Trophoblast cell (in vitro differentiated cells and primary cell): ENCODE measurements at regions not wholly inside any gene's neighbourhood (a gene's known extent, or its start where the extent isn't known, plus 50 kb on each side); places are given as distances from the start of the nearest gene placed in this dataset.

ENCODE experiments used
- DNase-seq, 2 donors: peaks; one replicate each; pipeline ENCODE4 v3.0.0-alpha.2; 2016
- H2AFZ ChIP-seq: 2 replicates; pipeline ENCODE4 v1.6.1; 2013; ENCODE audit warnings: low read length, moderate library complexity, mild to moderate bottlenecking; ENCODE audit not compliant: insufficient read depth, poor library complexity
- H2AK5ac ChIP-seq: 2 replicates; pipeline ENCODE4 v1.6.1; 2013; ENCODE audit warnings: mild to moderate bottlenecking, low read length
- H2BK120ac ChIP-seq: 2 replicates; pipeline ENCODE4 v1.6.1; 2013; ENCODE audit warnings: low read length, mild to moderate bottlenecking, moderate library complexity; ENCODE audit not compliant: insufficient read depth, poor library complexity
- H2BK12ac ChIP-seq: 2 replicates; pipeline ENCODE4 v1.6.1; 2013; ENCODE audit warnings: mild to moderate bottlenecking, low read length, moderate library complexity
- H2BK5ac ChIP-seq: 2 replicates; pipeline ENCODE4 v1.6.1; 2013; ENCODE audit warnings: low read length, low read depth, moderate library complexity, mild to moderate bottlenecking; ENCODE audit not compliant: poor library complexity
- H3K14ac ChIP-seq: 2 replicates; pipeline ENCODE4 v1.6.1; 2013; ENCODE audit warnings: mild to moderate bottlenecking, low read length
- H3K18ac ChIP-seq: 2 replicates; pipeline ENCODE4 v1.6.1; 2013; ENCODE audit warnings: mild to moderate bottlenecking, low read length
- H3K23ac ChIP-seq: 2 replicates; pipeline ENCODE4 v1.6.1; 2013; ENCODE audit warnings: low read length
- H3K27ac ChIP-seq: 2 replicates; pipeline ENCODE4 v1.5.1; 2013; ENCODE audit warnings: low read depth, mild to moderate bottlenecking, inconsistent platforms, low read length, moderate library complexity
- H3K27me3 ChIP-seq: 2 replicates; pipeline ENCODE4 v1.6.1; 2013; ENCODE audit warnings: inconsistent platforms, mild to moderate bottlenecking, low read length, moderate library complexity; ENCODE audit not compliant: insufficient read depth
- H3K36me3 ChIP-seq, 2 experiments: 1 replicate in 1 of 2; 2 replicates in 1 of 2; pipeline ENCODE4 v1.6.1; 2013; ENCODE audit warnings: low read length in 2 of 2, mild to moderate bottlenecking in 2 of 2, moderate library complexity in 1 of 2; ENCODE audit not compliant: insufficient read depth in 2 of 2, control insufficient read depth in 1 of 2
- H3K4ac ChIP-seq: 2 replicates; pipeline ENCODE4 v1.6.1; 2013; ENCODE audit warnings: low read depth, mild to moderate bottlenecking, low read length, moderate library complexity
- H3K4me1 ChIP-seq, 2 experiments: 1 replicate in 1 of 2; 2 replicates in 1 of 2; pipeline ENCODE4 v1.6.1; 2013; ENCODE audit warnings: low read length in 2 of 2, mild to moderate bottlenecking in 2 of 2, moderate library complexity in 1 of 2; ENCODE audit not compliant: insufficient read depth in 2 of 2, control insufficient read depth in 1 of 2
- H3K4me2 ChIP-seq: 2 replicates; pipeline ENCODE4 v1.6.1; 2013; ENCODE audit warnings: inconsistent platforms, mild to moderate bottlenecking, low read length, moderate library complexity
- H3K4me3 ChIP-seq: 2 replicates; pipeline ENCODE4 v1.5.1; 2013; ENCODE audit warnings: mild to moderate bottlenecking, low read depth, low read length, inconsistent platforms
- H3K79me1 ChIP-seq: one replicate; pipeline ENCODE4 v1.6.1; 2013; ENCODE audit warnings: low read length
- H3K79me2 ChIP-seq: 2 replicates; pipeline ENCODE4 v1.6.1; 2013; ENCODE audit warnings: low read length, mild to moderate bottlenecking; ENCODE audit not compliant: control insufficient read depth, insufficient read depth, poor library complexity
- H3K9ac ChIP-seq: 2 replicates; pipeline ENCODE4 v1.6.1; 2013; ENCODE audit warnings: mild to moderate bottlenecking, low read length
- H3K9me3 ChIP-seq: 2 replicates; pipeline ENCODE4 v1.6.1; 2013; ENCODE audit warnings: low read depth, mild to moderate bottlenecking, control low read depth, inconsistent platforms, low read length; ENCODE audit not compliant: insufficient read depth
- H4K12ac ChIP-seq: 2 replicates; pipeline ENCODE4 v1.6.1; 2013; ENCODE audit warnings: low read depth, mild to moderate bottlenecking, low read length, moderate library complexity
- H4K8ac ChIP-seq: 2 replicates; pipeline ENCODE4 v1.6.1; 2013; ENCODE audit warnings: low read depth, mild to moderate bottlenecking, low read length, moderate library complexity
- H4K91ac ChIP-seq: one replicate; pipeline ENCODE4 v1.6.1; 2013; ENCODE audit warnings: low read depth, mild to moderate bottlenecking, low read length, moderate library complexity
- WGBS: extraction: QIAGEN DNeasy Blood & Tissue Kit; methylation state at CpG from one replicate; pipeline ENCODE4 v1.1.7; 2013; ENCODE audit warnings: missing lambda C conversion rate; ENCODE audit not compliant: insufficient read length, insufficient coverage; ENCODE audit errors: extremely low coverage; 5-methylcytosine and 5-hydroxymethylcytosine counted together

DNA sequence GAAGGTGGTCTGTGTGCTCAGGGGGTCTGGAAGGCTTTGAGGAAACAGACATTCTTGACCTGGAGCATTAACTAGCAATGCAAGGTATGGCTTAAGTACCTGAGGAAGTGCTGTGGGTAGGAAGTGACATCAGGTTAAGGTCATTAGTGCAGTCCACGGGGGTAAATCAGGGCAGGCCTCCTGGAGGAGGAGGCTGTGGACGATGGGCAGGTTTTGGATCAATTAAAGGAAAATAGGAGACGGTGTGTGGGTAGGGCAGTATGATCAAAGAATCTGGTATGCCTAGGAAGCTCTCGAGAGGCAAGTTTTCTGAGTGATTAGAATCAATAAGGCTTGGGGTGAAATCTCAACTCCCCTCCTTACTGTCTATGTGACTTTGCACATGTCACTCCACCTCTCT, 295.3 kb downstream of the AACS start:
- WGBS = no CpG with 5 or more reads among the region's 4 CpGs

GRCh38 chr12:125371033-125371432, 305.8 kb downstream of the AACS start:
- Histone ChIP-seq H3K9me3 (no peaks in the 10 kb centered on the region), H3K79me2 (no peaks in the 10 kb centered on the region), H3K18ac (no peak overlapping the region), H3K4ac (no peak overlapping the region), H3K4me3 (no peak overlapping the region), H3K27ac (no peak overlapping the region), H2BK120ac (no peak overlapping the region), H3K27me3 (no peaks in the 10 kb centered on the region), H3K4me2 (no peak overlapping the region), H2AK5ac (no peak overlapping the region), H3K14ac (no peak overlapping the region), H4K12ac (no peak overlapping the region), H3K23ac (no peak overlapping the region), H3K9ac (no peak overlapping the region), H2BK12ac (no peak overlapping the region), H2AFZ (no peak overlapping the region), H3K36me3 (no peaks in the 10 kb centered on the region), H4K91ac (no peak overlapping the region), H4K8ac (no peak overlapping the region), H2BK5ac (no peak overlapping the region), H3K4me1 (no peaks in the 10 kb centered on the region), H3K79me1 (no peaks in the 10 kb centered on the region)
- DNase-seq = no peak
- whole genome bisulfite sequencing = no CpG with 5 or more reads among the region's 4 CpGs

More for the DNA sequence above, 295.3 kb downstream of the AACS start:
- H4K91ac ChIP-seq = no peak overlapping the region
- no peak overlapping the region for H3K4ac ChIP-seq
- H3K9me3 ChIP-seq = peaks cover 4% of the 10 kb centered on the region
- H3K9ac ChIP-seq = no peak overlapping the region
- no peak overlapping the region for H2AK5ac ChIP-seq
- no peak overlapping the region for H2AFZ ChIP-seq
- no peak overlapping the region for H3K4me2 ChIP-seq
- no peak overlapping the region for H3K23ac ChIP-seq
- no peaks in the 10 kb centered on the region for H3K79me1 ChIP-seq
- no peak overlapping the region for H2BK120ac ChIP-seq
- H3K4me1 ChIP-seq = peaks cover 0 to 3% of the 10 kb centered on the region in 2 experiments
- H4K8ac ChIP-seq = no peak overlapping the region
- H3K14ac ChIP-seq = no peak overlapping the region
- H2BK5ac ChIP-seq = no peak overlapping the region
- no peak overlapping the region for H4K12ac ChIP-seq
- H3K18ac ChIP-seq = no peak overlapping the region
- H3K79me2 ChIP-seq = no peaks in the 10 kb centered on the region
- DNase-seq = no peak
- no peaks in the 10 kb centered on the region for H3K36me3 ChIP-seq
- H3K27me3 ChIP-seq = no peaks in the 10 kb centered on the region
- no peak overlapping the region for H3K27ac ChIP-seq
- H2BK12ac ChIP-seq = no peak overlapping the region
- no peak overlapping the region for H3K4me3 ChIP-seq

GRCh38 chr12:125372085-125372484, 306.9 kb downstream of the AACS start:
- Histone ChIP-seq H2BK120ac (no peak overlapping the region), H2BK5ac (no peak overlapping the region), H3K9ac (no peak overlapping the region), H3K9me3 (no peaks in the 10 kb centered on the region), H3K4me1 (no peaks in the 10 kb centered on the region), H3K27ac (no peak overlapping the region), H2AFZ (no peak overlapping the region), H3K79me2 (no peaks in the 10 kb centered on the region), H3K27me3 (no peaks in the 10 kb centered on the region), H3K36me3 (no peaks in the 10 kb centered on the region), H3K18ac (no peak overlapping the region), H3K4me3 (no peak overlapping the region), H2AK5ac (no peak overlapping the region), H4K91ac (no peak overlapping the region), H3K23ac (no peak overlapping the region), H4K12ac (no peak overlapping the region), H2BK12ac (no peak overlapping the region), H3K4me2 (no peak overlapping the region), H3K79me1 (no peaks in the 10 kb centered on the region), H3K14ac (no peak overlapping the region), H3K4ac (no peak overlapping the region), H4K8ac (no peak overlapping the region)
- no CpG with 5 or more reads among the region's 4 CpGs for WGBS
- DNase-seq = no peak

DNA sequence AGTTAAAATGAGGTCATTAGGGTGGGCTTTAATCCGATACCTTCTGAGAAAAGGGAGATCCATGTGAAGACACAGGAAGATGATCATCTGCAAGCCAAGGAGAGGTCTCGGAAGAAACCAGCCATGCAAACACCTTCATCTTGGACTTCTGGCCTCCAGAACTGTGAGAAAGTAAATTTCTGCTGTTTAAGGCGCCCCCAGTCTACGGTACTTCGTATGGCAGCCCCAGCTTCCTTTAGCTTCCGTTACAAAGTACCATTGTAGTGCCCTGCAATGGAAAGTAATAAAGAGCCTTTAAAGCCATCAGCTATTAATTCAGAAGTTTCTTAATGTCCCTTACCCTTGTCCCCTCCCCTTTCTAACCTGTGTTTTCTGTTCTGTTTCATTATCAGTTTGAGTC, 308.1 kb downstream of the AACS start:
- no peak overlapping the region for H2AK5ac ChIP-seq
- no peak overlapping the region for H3K18ac ChIP-seq
- H3K14ac ChIP-seq = no peak overlapping the region
- H4K12ac ChIP-seq = no peak overlapping the region
- H3K23ac ChIP-seq = no peak overlapping the region
- DNase-seq = no peak
- H3K79me1 ChIP-seq = no peaks in the 10 kb centered on the region
- no peak overlapping the region for H2AFZ ChIP-seq
- H3K27ac ChIP-seq = no peak overlapping the region
- no peaks in the 10 kb centered on the region for H3K79me2 ChIP-seq
- H4K8ac ChIP-seq = no peak overlapping the region
- no peaks in the 10 kb centered on the region for H3K36me3 ChIP-seq
- no peak overlapping the region for H2BK120ac ChIP-seq
- no peak overlapping the region for H3K4ac ChIP-seq
- H3K4me3 ChIP-seq = no peak overlapping the region
- no peak overlapping the region for H4K91ac ChIP-seq
- WGBS = no CpG with 5 or more reads among the region's 6 CpGs
- H3K4me2 ChIP-seq = no peak overlapping the region
- no peak overlapping the region for H2BK5ac ChIP-seq
- H3K9me3 ChIP-seq = no peaks in the 10 kb centered on the region
- no peaks in the 10 kb centered on the region for H3K4me1 ChIP-seq
- H2BK12ac ChIP-seq = no peak overlapping the region
- H3K9ac ChIP-seq = no peak overlapping the region
- H3K27me3 ChIP-seq = no peaks in the 10 kb centered on the region
